Stomach (tissue), 8 donors: ENCODE measurements at regions not wholly inside any gene's neighbourhood (a gene's known extent, or its start where the extent isn't known, plus 50 kb on each side); places are given as distances from the start of the nearest gene placed in this dataset.
A peak's percentile ranks its signal among the peaks of the same experiment; 100 is the strongest.

Source experiments
- DNase-seq, 2 donors: peaks; one replicate each; pipeline versions ENCODE4 v3.0.0 to v3.0.0-alpha.2; 2013 to 2019
- H3K27ac ChIP-seq, 5 donors: fragments of 200-600 bp in 4 of 5; sonication (generic) in 4 of 5; one replicate each; pipeline ENCODE4 v1.5.1; 2013 to 2019; ENCODE audit warnings: mild to moderate bottlenecking in 1 of 5, moderate library complexity in 1 of 5
- H3K27me3 ChIP-seq, 3 donors: fragments of 200-600 bp; sonication (generic); one replicate each; pipeline ENCODE4 v1.5.1; 2017 to 2019; ENCODE audit warnings: mixed run types in 1 of 3
- H3K36me3 ChIP-seq, 4 donors: fragments of 200-600 bp; sonication (generic); 1 replicate in 3 of 4; 2 replicates in 1 of 4; pipeline ENCODE4 v1.5.1; 2016 to 2019
- H3K4me1 ChIP-seq, 4 donors: fragments of 200-600 bp; sonication (generic); one replicate each; pipeline ENCODE4 v1.5.1; 2016 to 2019
- H3K4me3 ChIP-seq, 4 donors: fragments of 200-600 bp; sonication (generic) in 3 of 4; one replicate each; pipeline ENCODE4 v1.5.1; 2016 to 2019; ENCODE audit warnings: mild to moderate bottlenecking in 1 of 4
- H3K9me3 ChIP-seq, 4 donors: fragments of 200-600 bp; sonication (generic); one replicate each; pipeline ENCODE4 v1.5.1; 2016 to 2019
- CTCF ChIP-seq, 7 experiments: fragments of 450-650 bp in 4 of 7; fragments of 200-600 bp in 3 of 7; sonication (generic) in 3 of 7; IDR thresholded peaks; one replicate each; pipeline ENCODE4 v1.5.1; 2016 to 2019; ENCODE audit warnings: antibody characterized with exemption in 7 of 7, control low read depth in 2 of 7, mild to moderate bottlenecking in 1 of 7
- EP300 ChIP-seq: sonication (generic); formaldehyde crosslinking; IDR thresholded peaks from one replicate; pipeline ENCODE4 v1.6.1; 2017; ENCODE audit warnings: antibody characterized with exemption
- POLR2A ChIP-seq, 4 donors: fragments of 450-650 bp; IDR thresholded peaks; one replicate each; pipeline ENCODE4 v1.6.1; 2016; ENCODE audit warnings: antibody characterized with exemption in 4 of 4, control low read depth in 2 of 4, mild to moderate bottlenecking in 1 of 4, moderate library complexity in 1 of 4
- POLR2AphosphoS5 ChIP-seq, 3 donors: sonication (generic); formaldehyde crosslinking; IDR thresholded peaks; one replicate each; pipeline ENCODE4 v1.6.1; 2016; ENCODE audit warnings: antibody characterized with exemption in 3 of 3
- WGBS, 5 donors: extraction: QIAGEN DNeasy Blood & Tissue Kit in 3 of 5; methylation state at CpG; one replicate each; pipeline versions ENCODE4 v1.1.5 to v1.1.7; 2013 to 2018; 5-methylcytosine and 5-hydroxymethylcytosine counted together
- intact Hi-C: fragments of 100-400 bp; cut with DNase I; formaldehyde crosslinking; loops from one replicate; pipeline ENCODE4 v1.15.1; 2023; ENCODE audit warnings: low total_unique reads
- donor health status: healthy with polysubstance abuse.
- donor health status: Bipolar disorder and iron deficiency.
- donor health status: healthy.

- H3K4me3 ChIP-seq: no peak overlapping the region
- no peaks in the 10 kb centered on the region for H3K27me3 ChIP-seq
- TF ChIP-seq EP300 (no peak), CTCF (IDR thresholded peaks at IDR 0.05) (no peak), POLR2AphosphoS5 (IDR thresholded peaks at IDR 0.05) (no peak), POLR2A (IDR thresholded peaks at IDR 0.05) (no peak)
- no peaks in the 10 kb centered on the region for H3K36me3 ChIP-seq
- peaks cover 0 to 30% (median 17%) of the 10 kb centered on the region in 4 donors for H3K9me3 ChIP-seq
- DNase-seq: no peak
- intact Hi-C loops: no loop called here
- 75 to 83% (median 81%) methylated on average over 2 of the region's 2 CpGs for WGBS, 5 donors
- no peaks in the 10 kb centered on the region for H3K4me1 ChIP-seq
- no peak overlapping the region for H3K27ac ChIP-seq
Observed at GRCh38 chr5:12825163-12825562, 920.9 kb upstream of the CTNND2 start.

- Histone ChIP-seq H3K27me3 (no peaks in the 10 kb centered on the region), H3K4me1 (no peaks in the 10 kb centered on the region), H3K36me3 (no peaks in the 10 kb centered on the region), H3K4me3 (no peak overlapping the region), H3K27ac (no peak overlapping the region), H3K9me3 (no peaks in the 10 kb centered on the region)
- intact Hi-C loops: no loop called here
- WGBS, 5 donors: 55 to 74% (median 67%) methylated on average over 19 of the region's 19 CpGs
- peak in 1 of 2 donors; percentile 3 for DNase-seq
- TF ChIP-seq POLR2AphosphoS5 (IDR thresholded peaks at IDR 0.05) (no peak), POLR2A (IDR thresholded peaks at IDR 0.05) (no peak), CTCF (IDR thresholded peaks at IDR 0.05) (no peak), EP300 (no peak)
Observed at GRCh38 chr5:12805165-12805698, 901.0 kb upstream of the CTNND2 start.

DNA sequence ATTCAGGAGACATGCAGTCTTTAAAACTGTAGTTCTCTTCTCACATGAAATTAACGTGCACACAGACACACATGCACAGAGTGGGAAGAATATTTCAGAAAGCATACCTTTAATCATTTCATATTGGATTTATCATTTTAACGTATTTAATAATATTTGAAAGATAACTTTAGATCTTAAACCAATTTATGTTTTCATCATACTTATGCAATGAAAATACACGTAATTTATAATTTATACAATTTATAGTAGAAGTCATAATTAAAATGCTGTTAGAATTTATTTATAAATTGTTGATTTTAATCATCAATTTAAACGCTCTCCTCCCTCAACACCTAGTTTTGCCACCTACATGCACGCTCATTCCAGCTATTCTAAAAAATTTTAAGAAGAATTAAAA, 894.9 kb upstream of the CTNND2 start:
- Histone ChIP-seq H3K27ac (no peak overlapping the region), H3K4me1 (no peaks in the 10 kb centered on the region), H3K9me3 (peaks cover 3 to 24% (median 10%) of the 10 kb centered on the region in 4 donors), H3K27me3 (no peaks in the 10 kb centered on the region), H3K36me3 (no peaks in the 10 kb centered on the region), H3K4me3 (no peak overlapping the region)
- DNase-seq: no peak
- no peak for TF ChIP-seq POLR2AphosphoS5 (IDR thresholded peaks at IDR 0.05)
- no peak for TF ChIP-seq EP300
- no peak for TF ChIP-seq POLR2A (IDR thresholded peaks at IDR 0.05)
- TF ChIP-seq CTCF (IDR thresholded peaks at IDR 0.05): no peak
- 79 to 86% (median 85%) methylated on average over 5 of the region's 5 CpGs for WGBS, 5 donors
- intact Hi-C loops: no loop called here

DNA sequence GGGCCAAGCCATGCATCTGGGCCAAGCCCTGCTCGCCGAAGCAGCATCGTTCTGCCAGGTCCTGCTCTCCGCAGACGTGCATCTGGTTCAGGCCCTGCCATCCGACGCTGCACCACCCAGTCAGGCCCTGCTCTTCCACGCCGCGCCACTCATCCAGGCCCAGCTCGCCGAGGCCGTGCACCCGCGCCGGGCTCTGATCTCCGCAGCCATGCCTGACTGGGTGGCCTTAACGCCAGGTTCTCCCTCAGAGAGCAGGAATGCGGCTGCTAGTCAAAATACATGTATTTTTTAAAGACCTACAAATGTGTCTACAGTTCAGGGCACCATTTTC, 891.1 kb upstream of the CTNND2 start:
- Histone ChIP-seq H3K4me1 (no peaks in the 10 kb centered on the region), H3K27me3 (no peaks in the 10 kb centered on the region), H3K4me3 (no peak overlapping the region), H3K9me3 (peaks cover 3 to 28% (median 11%) of the 10 kb centered on the region in 4 donors), H3K36me3 (no peaks in the 10 kb centered on the region), H3K27ac (no peak overlapping the region)
- TF ChIP-seq POLR2A (IDR thresholded peaks at IDR 0.05): no peak
- no peak for DNase-seq
- intact Hi-C loops: no loop called here
- 92 to 97% (median 94%) methylated on average over 18 to 19 of the region's 19 CpGs for whole genome bisulfite sequencing, 5 donors

DNA sequence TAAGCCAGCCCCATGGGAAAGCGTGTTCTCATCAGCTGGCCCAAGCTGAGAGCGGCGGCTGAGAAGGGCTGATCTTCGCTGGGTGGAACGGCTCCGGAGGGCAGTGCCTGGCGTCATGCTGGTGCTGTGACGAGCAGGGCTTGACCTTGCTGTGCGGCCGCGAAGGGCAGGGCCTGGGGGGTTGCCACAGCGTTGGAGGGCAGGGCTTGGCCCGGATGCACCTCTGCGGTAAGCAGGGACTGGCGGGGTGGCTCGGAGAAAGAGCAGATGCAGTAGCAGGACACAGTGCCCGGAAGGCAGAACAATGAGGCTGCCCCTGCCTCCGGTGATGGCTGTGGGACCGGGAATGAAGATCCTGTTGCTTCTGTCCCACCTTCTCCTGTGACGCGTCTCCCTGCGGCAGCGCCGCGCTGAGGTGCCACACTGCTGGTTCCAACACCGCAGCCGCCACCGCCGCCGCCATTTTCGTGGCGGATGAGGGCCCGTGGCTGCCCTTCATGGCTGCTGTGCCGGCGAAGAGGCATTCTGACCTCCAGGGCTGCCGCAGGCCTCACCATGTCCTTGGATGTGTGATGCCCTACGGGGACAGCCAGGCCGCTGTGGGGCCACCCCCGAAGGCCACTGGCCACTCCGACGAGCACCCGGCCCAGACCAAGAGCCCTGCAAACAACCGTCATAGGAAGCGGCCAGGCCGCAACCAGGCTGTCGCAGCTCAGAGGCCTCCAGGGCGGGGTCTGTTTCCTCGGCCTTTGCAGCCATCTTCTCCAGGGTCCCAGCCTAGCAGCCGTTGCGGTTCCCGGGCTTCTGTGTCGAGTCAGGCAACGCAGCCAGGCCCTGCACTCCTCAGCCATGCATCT, 890.5 kb upstream of the CTNND2 start:
- intact Hi-C loops: no loop called here
- H3K4me1 ChIP-seq: no peaks in the 10 kb centered on the region
- peaks cover 3 to 28% (median 11%) of the 10 kb centered on the region in 4 donors for H3K9me3 ChIP-seq
- no peak for DNase-seq
- H3K27ac ChIP-seq: no peak overlapping the region
- no peak for TF ChIP-seq EP300
- no peak for TF ChIP-seq POLR2AphosphoS5 (IDR thresholded peaks at IDR 0.05)
- TF ChIP-seq POLR2A (IDR thresholded peaks at IDR 0.05): no peak
- no peak for TF ChIP-seq CTCF (IDR thresholded peaks at IDR 0.05)
- H3K27me3 ChIP-seq: no peaks in the 10 kb centered on the region
- no peak overlapping the region for H3K4me3 ChIP-seq
- H3K36me3 ChIP-seq: no peaks in the 10 kb centered on the region
- WGBS, 5 donors: 92 to 96% (median 95%) methylated on average over 39 to 53 of the region's 53 CpGs
